Fibroblast of the aortic adventitia (primary cell): ENCODE measurements at regions not wholly inside any gene's neighbourhood (a gene's known extent, or its start where the extent isn't known, plus 50 kb on each side); places are given as distances from the start of the nearest gene placed in this dataset.
A peak's percentile ranks its signal among the peaks of the same experiment; 100 is the strongest.

ENCODE experiments used
- DNase-seq: peaks from one replicate; pipeline ENCODE4 v3.0.0-alpha.2; 2010; ENCODE audit warnings: low read depth
- H3K4me3 ChIP-seq: 2 replicates; pipeline ENCODE4 v1.5.1; 2011; ENCODE audit warnings: low read depth, mild to moderate bottlenecking, control low read depth, low read length, moderate library complexity
- TF ChIP-seq, protein P1 (sequence below): IDR thresholded peaks from 2 replicates; pipeline ENCODE4 v1.5.1; 2011; ENCODE audit warnings: mild to moderate bottlenecking, low read length, control low read depth, inconsistent platforms; ENCODE audit not compliant: insufficient read depth

DNA sequence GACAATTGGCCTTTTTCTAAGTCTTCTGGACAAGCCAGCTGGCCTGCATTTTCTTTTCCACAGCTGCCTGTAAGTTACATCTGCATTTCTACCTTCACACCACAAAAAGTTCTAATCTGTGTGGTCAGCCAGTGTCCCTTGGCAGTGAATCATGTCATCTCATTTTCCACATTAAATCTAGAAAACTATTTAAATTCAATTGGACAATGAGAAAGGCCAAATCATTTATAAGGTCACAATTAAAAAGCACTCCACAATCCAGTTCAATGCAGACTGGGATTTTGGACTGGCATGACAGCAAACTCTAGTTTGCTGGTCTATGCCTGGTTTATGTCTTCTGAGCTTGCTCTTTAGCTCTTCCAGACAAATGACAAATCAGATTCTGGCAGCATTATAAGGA, 494.2 kb upstream of the SPHKAP start:
- no peak overlapping the region for H3K4me3 ChIP-seq
- TF ChIP-seq, protein P1, sequence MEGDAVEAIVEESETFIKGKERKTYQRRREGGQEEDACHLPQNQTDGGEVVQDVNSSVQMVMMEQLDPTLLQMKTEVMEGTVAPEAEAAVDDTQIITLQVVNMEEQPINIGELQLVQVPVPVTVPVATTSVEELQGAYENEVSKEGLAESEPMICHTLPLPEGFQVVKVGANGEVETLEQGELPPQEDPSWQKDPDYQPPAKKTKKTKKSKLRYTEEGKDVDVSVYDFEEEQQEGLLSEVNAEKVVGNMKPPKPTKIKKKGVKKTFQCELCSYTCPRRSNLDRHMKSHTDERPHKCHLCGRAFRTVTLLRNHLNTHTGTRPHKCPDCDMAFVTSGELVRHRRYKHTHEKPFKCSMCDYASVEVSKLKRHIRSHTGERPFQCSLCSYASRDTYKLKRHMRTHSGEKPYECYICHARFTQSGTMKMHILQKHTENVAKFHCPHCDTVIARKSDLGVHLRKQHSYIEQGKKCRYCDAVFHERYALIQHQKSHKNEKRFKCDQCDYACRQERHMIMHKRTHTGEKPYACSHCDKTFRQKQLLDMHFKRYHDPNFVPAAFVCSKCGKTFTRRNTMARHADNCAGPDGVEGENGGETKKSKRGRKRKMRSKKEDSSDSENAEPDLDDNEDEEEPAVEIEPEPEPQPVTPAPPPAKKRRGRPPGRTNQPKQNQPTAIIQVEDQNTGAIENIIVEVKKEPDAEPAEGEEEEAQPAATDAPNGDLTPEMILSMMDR: no peak
- peak; percentile 83 for DNase-seq

DNA sequence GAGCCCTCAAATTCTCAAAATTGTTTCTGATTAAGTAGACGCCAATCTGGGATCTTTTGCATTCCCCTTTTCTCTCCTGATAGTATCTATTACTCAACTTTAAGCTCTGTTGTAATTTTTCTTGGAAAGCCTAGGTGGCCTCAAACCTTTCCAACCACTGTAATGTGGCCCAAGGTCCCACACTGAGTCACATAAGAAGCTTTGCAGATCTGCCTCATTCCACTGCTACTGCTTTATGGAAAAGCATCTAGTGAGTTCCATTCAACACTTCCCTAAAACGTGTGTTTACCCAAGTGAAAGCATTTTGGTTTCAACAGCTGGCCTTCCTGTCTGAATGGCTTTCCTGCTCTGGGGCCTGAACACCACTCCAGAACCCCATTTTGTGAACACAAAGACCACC, 493.6 kb upstream of the SPHKAP start:
- TF ChIP-seq, protein P1: peak; percentile 13
- H3K4me3 ChIP-seq: no peak overlapping the region
- peak; percentile 97 for DNase-seq

DNA sequence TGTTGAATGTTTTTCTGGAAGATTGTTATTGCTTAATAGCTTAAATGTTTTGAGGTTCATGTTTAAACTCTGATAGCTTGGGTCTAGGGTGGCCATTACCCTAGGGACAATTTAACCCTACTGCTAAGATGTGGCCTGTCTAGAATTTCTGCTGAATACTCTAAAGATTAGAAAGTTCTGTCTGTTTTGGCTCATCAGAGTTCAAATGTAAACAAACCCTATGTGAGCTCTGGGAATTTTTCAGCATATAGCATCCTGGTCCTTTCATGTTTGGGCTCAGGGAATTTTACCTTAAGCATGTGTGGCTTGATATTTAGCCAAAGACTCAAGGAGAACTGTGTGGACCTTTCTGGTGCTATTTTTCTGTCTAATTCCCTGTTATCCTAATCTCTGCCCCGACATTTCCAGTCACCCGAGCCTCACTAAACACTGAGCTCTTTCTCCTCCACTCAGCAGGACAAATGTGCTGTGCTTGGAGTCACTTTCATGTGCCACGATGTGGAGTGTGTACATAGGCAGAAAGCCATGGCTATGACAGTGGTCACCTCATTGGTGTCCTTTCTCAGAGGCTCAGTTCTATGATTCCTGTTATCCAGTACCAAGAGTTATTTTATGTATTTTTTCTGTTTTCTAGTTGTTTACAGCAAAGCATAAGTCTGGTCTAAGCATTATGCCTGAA, 492.5 kb upstream of the SPHKAP start:
- no peak for DNase-seq
- TF ChIP-seq, protein P1: no peak
- H3K4me3 ChIP-seq: no peak overlapping the region

DNA sequence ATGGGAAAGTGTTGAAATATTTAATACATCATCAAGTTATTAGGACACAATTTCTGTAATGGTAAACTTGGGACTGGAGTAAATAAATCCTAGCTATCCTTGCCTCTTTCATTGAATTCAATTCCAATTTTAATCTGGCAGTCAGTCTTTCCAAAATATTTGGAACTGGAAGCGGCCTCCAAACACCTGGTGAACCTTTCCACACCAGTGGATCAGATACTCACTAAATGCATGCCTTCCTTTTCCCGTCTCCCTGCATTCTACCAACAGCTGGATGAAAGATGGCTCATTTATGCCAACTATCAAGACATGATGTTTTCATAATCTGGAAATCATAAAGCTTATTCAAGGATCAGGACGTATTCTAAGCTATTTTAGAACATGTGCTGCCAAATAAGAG, 488.2 kb upstream of the SPHKAP start:
- H3K4me3 ChIP-seq: no peak overlapping the region
- TF ChIP-seq, protein P1: no peak
- no peak for DNase-seq

DNA sequence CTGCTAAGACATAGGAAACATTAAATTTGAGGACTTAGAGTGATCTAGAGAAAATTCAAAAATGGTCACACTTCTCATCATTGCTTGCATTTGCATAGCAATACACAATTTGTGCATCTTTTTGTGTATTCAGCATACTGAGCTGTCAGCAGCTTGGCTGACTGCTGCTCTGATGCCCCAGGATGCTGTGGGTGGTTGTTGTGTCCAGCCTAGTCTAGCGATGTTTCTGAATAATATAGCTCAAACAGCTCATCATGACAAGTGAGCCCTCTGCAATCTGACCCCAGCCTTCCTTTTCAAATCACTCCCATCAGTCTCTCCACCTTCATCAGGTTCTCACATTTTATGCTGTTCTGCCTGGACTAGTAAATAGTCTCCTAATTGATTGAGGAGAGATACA, 483.7 kb upstream of the SPHKAP start:
- TF ChIP-seq, protein P1: no peak
- no peak overlapping the region for H3K4me3 ChIP-seq
- no peak for DNase-seq

DNA sequence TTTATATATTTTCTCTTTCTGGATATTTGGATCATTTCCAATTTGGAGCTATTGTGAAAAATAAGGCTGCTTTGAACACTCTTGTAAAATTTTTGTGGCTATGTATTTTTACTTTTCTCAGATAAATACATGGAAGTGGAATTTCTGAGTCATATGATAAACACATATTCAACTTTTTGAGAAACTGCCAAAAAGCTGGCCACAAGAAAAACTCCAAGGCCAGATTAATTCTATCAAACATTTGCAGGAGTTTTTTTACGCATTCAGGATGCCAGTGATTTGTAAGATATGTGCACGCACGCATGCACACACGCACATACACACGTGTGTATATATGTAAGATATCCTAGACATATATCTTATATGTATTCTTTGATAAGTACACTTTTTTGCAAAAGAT, 477.5 kb upstream of the SPHKAP start:
- H3K4me3 ChIP-seq: no peak overlapping the region
- peak; percentile 96 for DNase-seq
- TF ChIP-seq, protein P1: no peak

DNA sequence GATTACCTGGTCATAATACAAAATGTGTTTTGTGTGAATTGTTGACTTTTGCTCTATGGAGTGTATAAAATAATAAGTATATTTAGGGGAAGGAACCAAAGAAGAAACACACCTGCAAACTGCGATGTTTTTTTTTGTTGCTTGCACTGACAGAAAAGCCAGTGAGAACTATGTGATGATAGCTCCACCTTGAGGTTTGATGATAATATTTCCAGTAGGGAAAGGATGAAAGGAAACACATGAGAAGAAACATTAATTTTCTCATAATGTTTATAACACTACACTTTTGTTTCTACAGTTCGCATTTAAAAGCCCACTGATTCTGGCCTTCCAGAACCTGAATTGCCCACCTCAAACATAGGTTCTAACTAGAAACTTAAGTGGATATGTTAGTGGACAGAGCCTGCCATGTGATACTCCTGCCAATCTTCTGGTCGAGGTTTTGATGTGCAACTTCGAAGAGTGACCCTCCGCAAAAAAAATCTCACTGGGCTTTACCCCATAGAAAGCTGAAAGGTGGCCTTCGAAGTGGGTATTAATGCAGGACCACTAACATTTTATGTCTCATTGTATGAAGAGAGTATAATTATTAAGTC, 476.4 kb upstream of the SPHKAP start:
- TF ChIP-seq, protein P1: peak; percentile 65
- no peak overlapping the region for H3K4me3 ChIP-seq
- peak; percentile 74 for DNase-seq
